ENCODE measurements at regions not wholly inside any gene's neighbourhood (a gene's known extent, or its start where the extent isn't known, plus 50 kb on each side); places are given as distances from the start of the nearest gene placed in this dataset.

- DNase-seq (ENCODE audit: low spot score), result no peak
Measured at GRCh38 chr2:174668075-174668474, 70.5 kb upstream of the WIPF1 start.

DNA sequence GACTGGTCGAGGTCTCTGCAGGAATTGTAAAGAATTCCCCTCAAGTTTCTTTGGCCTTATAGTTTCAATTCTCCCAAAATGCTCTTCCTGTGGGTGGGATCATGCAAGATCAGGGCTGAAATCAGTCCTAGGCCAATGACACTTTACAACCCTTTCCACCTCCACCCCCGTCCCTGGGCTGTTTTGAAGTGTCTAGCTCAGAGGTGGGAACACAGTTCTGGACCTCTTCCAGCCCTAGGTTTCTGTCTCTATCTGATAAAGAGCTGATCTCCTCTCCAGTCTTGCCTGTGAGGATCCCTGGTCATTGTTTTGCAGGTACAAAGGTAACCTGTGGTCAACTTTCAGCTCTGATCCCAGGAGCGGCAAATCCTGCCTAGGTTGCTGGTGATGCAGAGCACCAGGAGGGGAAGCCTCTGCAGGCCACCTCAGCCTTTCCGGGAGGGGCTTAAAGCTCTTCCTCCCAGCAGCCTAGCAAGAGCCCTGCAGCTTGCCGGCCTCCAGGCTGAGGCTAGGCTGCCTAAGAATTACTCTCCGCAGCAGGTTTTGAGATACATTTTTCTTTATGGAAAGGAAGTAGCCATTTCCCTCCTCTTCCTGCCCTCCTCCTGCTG is 69.8 kb upstream of the WIPF1 start:
- no peak for DNase-seq (ENCODE audit: low spot score)

GRCh38 chr2:174666845-174667244 is 69.2 kb upstream of the WIPF1 start:
- no peak for DNase-seq (ENCODE audit: low spot score)

- DNase-seq (ENCODE audit: low spot score), result no peak
Measured at GRCh38 chr2:174666312-174666711, 68.7 kb upstream of the WIPF1 start.

- DNase-seq (ENCODE audit: low spot score), result no peak
Measured at GRCh38 chr2:174664084-174664759, 66.6 kb upstream of the WIPF1 start.

DNA sequence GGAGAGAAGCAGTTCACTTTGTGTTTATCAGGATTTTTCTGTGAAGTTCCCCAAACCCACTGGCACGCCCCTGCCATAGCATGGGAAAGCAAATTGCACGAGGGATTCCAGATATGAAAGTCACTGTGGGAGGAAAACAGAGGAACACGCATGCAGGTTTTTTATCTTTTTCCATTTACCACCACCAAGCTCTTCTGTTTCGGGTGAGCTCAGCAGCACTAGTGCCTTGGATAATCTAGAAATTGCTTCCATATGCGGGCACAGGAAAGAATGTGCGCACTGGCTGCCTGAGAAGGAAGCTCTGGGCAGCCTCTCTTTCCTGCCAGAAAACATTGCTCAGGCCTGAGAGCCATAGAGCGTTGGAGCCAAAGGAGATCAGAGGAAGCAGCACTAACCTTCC is 65.9 kb upstream of the WIPF1 start:
- DNase-seq (ENCODE audit: low spot score), result peak; percentile 71

GRCh38 chr2:174662859-174663258 is 65.3 kb upstream of the WIPF1 start:
- DNase-seq (ENCODE audit: low spot score), result no peak

GRCh38 chr2:174662459-174662858 is 64.9 kb upstream of the WIPF1 start:
- peak; percentile 70 for DNase-seq (ENCODE audit: low spot score)

DNA sequence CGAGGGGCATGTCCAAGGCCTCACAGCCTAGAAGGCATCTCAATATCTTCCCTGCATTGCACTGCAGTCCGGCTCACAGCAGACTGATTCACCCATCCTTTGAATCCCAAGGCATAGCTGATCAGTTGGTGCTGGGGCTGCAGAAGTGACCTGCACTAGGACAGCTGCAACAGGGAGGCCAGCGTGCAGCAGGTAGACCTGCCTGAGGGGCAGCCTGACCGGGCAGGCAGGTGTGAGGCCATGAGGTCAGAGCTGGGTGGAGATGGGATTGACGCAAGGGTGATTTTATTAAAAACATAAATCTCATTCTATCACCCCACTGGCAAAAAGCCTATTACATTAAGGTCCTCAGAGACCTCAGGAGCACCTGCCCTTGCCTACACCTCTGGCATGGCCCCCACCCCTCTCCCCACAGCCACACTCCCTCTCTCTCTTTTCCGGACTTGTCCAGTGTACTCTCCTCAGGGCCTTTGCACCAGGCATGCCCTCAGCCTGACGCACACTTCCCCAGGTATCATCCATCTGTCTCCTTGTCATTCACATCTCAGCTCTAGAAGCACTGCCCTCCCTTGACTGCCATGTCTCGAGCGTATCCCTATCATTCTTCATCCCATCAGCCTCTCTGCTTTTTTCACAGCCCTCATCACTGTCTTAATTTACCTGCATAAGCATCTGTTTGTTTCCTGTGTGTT is 63.5 kb upstream of the WIPF1 start:
- no peak for DNase-seq (ENCODE audit: low spot score)

- no peak for DNase-seq (ENCODE audit: low spot score)
Measured at GRCh38 chr2:174659069-174659900, 61.7 kb upstream of the WIPF1 start.

GRCh38 chr2:174656676-174657176 is 59.1 kb upstream of the WIPF1 start:
- no peak for DNase-seq (ENCODE audit: low spot score)

- DNase-seq (ENCODE audit: low spot score), result no peak
Measured at GRCh38 chr2:174656035-174656434, 58.4 kb upstream of the WIPF1 start.

DNA sequence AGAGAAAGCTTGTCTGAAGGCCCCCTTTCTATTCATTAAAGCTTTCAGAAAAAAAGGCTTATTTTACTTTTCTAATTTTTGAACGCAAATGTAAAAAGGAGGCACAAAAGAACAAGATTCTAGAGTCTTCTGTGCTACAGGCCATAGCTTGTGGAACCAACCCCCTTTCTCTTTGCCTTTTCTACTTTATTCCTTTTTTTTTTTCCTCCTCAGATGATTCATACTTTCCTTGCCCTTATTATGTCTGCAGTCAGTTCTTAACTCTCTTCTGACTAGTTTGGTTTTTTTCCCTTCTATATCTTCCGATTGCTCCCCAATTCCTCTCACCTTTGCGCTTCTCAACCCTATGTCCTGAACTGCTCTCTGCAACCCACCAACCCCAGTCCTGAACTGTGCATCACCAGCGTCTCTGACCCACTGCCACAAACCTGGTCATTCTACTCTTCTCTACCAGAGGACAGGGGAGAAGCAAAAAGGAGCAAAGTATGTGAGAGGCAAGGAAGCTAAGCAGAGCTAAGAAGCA is 56.9 kb upstream of the WIPF1 start:
- no peak for DNase-seq (ENCODE audit: low spot score)

DNA sequence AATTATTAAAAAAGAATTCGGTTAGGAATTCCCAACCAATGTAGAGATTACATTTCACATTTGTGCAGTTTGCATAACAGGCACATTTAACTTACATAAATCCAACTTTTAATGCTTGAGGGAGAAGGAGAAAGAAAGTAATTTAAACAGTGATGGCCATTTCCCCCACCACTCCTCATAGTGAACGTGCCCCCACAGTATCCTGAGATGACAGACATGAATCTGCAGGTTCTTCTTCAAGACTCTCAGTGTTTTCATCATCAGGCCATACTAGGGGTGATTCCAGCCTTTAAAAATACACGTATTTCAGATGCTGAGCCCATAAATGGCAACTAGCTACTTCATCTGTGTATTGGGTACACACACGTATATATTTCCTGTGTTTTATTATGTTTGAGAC is 51.3 kb upstream of the WIPF1 start:
- no peak for DNase-seq (ENCODE audit: low spot score)

Measured in AG08396 (cell line).